OCI-LY7 (cell line): ENCODE measurements at regions not wholly inside any gene's neighbourhood (a gene's known extent, or its start where the extent isn't known, plus 50 kb on each side); places are given as distances from the start of the nearest gene placed in this dataset.

Source experiments
- CTCF ChIP-seq: fragments of 200-600 bp; sonication (generic); conservative IDR thresholded peaks from 2 replicates; pipeline ENCODE4 v1.5.1; 2014; ENCODE audit warnings: mild to moderate bottlenecking, antibody characterized with exemption, low read length, moderate library complexity, mixed read lengths
- EZH2phosphoT487 ChIP-seq: fragments of 200-600 bp; sonication (generic); IDR thresholded peaks from 2 replicates; pipeline ENCODE4 v1.6.1; 2018; ENCODE audit warnings: low read depth, borderline replicate concordance, mild to moderate bottlenecking, mixed run types, antibody characterized with exemption, low read length, moderate library complexity, mixed read lengths

GRCh38 chr1:72357411-72357810, 75.1 kb upstream of the NEGR1 start:
- TF ChIP-seq EZH2phosphoT487 (no peak), CTCF (no peak)
